Neural progenitor cell (in vitro differentiated cells): ENCODE measurements at regions not wholly inside any gene's neighbourhood (a gene's known extent, or its start where the extent isn't known, plus 50 kb on each side); places are given as distances from the start of the nearest gene placed in this dataset.

Experiments
- DNase-seq: peaks from one replicate; pipeline ENCODE4 v3.0.0-alpha.2; 2016; ENCODE audit warnings: low spot score
- H2AFZ ChIP-seq: fragments of 200-600 bp; sonication (generic); replicated peaks from 2 replicates; pipeline ENCODE4 v1.6.1; 2016; ENCODE audit warnings: antibody characterized with exemption
- H3F3A ChIP-seq: fragments of 200-600 bp; sonication (generic); 2 replicates; pipeline ENCODE4 v1.6.1; 2016; ENCODE audit warnings: antibody characterized with exemption, low read depth
- H3K27ac ChIP-seq: fragments of 200-600 bp; sonication (generic); 2 replicates; pipeline ENCODE4 v1.5.1; 2016; ENCODE audit warnings: mild to moderate bottlenecking
- H3K27me3 ChIP-seq: fragments of 200-600 bp; sonication (generic); 2 replicates; pipeline ENCODE4 v1.6.1; 2016; ENCODE audit warnings: mild to moderate bottlenecking, moderate library complexity
- H3K36me3 ChIP-seq: fragments of 200-600 bp; sonication (generic); 2 replicates; pipeline ENCODE4 v1.5.1; 2016
- H3K4me1 ChIP-seq: fragments of 200-600 bp; sonication (generic); 2 replicates; pipeline ENCODE4 v1.6.1; 2016; ENCODE audit warnings: mixed run types
- H3K4me2 ChIP-seq: fragments of 200-600 bp; sonication (generic); 2 replicates; pipeline ENCODE4 v1.6.1; 2016
- H3K4me3 ChIP-seq: fragments of 200-600 bp; sonication (generic); 2 replicates; pipeline ENCODE4 v1.5.1; 2016
- H3K79me2 ChIP-seq: fragments of 200-600 bp; sonication (generic); 2 replicates; pipeline ENCODE4 v1.6.1; 2016; ENCODE audit warnings: low read depth
- H3K9ac ChIP-seq: fragments of 200-600 bp; sonication (generic); 2 replicates; pipeline ENCODE4 v1.6.1; 2016
- H3K9me3 ChIP-seq: fragments of 200-600 bp; sonication (generic); 2 replicates; pipeline ENCODE4 v1.5.1; 2016; ENCODE audit warnings: low read depth
- H4K20me1 ChIP-seq: fragments of 200-600 bp; sonication (generic); 2 replicates; pipeline ENCODE4 v1.6.1; 2016; ENCODE audit warnings: low read depth
- H3K27ac Mint-ChIP-seq: 3 replicates; pipeline ENCODE4 v1.8.0; 2021; ENCODE audit warnings: mixed read lengths
- H3K27me3 Mint-ChIP-seq: 2 replicates; pipeline ENCODE4 v1.8.0; 2022; ENCODE audit warnings: low read depth, mild to moderate bottlenecking, inconsistent platforms, moderate library complexity, mixed read lengths; ENCODE audit not compliant: insufficient read depth
- H3K36me3 Mint-ChIP-seq: 3 replicates; pipeline ENCODE4 v1.8.0; 2021; ENCODE audit warnings: mixed read lengths
- H3K4me1 Mint-ChIP-seq: 3 replicates; pipeline ENCODE4 v1.8.0; 2021; ENCODE audit warnings: mixed read lengths
- H3K4me3 Mint-ChIP-seq: 3 replicates; pipeline ENCODE4 v1.8.0; 2021; ENCODE audit warnings: mild to moderate bottlenecking, moderate library complexity, mixed read lengths
- H3K9me3 Mint-ChIP-seq: 3 replicates; pipeline ENCODE4 v1.8.0; 2020; ENCODE audit warnings: mixed read lengths
- EZH2 ChIP-seq: fragments of 200-600 bp; sonication (generic); IDR thresholded peaks from 2 replicates; pipeline ENCODE4 v1.6.1; 2017; ENCODE audit warnings: antibody characterized with exemption, mild to moderate bottlenecking, moderate library complexity
- EZH2phosphoT487 ChIP-seq: fragments of 200-600 bp; sonication (generic); IDR thresholded peaks from 2 replicates; pipeline ENCODE4 v1.6.1; 2017; ENCODE audit warnings: antibody characterized with exemption
- TF ChIP-seq, protein P1 (sequence below): fragments of 200-600 bp; sonication (generic); IDR thresholded peaks from 2 replicates; pipeline ENCODE4 v1.5.1; 2017; ENCODE audit warnings: antibody characterized with exemption, mild to moderate bottlenecking

DNA sequence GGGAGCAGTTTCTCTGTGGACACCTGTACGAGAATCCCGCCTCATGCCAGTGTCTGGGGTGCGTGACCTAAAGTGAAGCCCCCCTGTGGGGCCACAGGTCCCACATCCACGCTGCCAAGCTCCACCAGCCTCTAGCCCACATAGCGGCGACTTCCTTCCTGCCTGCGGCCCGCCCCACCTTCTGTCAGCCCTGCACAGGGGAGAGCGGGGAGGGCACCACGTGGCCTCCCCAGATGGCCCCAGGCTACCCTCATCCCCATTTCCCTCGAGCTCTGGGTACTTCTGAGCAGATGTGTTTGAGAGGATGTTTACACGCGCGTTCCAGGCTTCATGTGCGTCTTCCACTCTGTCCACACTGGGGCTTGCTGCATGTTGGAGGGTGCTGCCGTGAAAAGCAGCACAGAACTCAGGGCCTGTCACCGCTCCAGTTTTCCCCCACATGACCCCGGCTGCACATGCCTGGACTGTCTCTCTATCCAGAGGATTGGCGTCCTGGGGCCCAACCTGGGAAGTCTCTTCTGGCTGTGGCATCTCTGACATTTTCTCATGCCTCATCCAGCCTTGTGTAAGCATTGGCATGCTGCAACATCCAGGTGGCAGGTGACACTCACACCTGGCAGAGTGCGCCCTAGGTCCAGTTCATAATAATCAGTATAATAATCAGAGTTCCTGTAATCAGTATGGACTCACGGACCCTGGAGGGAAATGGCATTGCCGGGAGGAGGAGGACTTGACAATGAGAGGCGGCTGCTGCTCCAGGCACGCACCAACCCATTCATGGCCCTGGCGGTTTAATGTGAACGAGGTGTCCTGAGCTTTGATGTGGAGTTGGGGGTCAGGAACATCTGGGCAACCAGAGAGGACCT, 146.3 kb upstream of the TWIST2 start:
- no peak overlapping the region for H2AFZ ChIP-seq
- H3K9ac ChIP-seq, result no peak overlapping the region
- TF ChIP-seq, protein P1, sequence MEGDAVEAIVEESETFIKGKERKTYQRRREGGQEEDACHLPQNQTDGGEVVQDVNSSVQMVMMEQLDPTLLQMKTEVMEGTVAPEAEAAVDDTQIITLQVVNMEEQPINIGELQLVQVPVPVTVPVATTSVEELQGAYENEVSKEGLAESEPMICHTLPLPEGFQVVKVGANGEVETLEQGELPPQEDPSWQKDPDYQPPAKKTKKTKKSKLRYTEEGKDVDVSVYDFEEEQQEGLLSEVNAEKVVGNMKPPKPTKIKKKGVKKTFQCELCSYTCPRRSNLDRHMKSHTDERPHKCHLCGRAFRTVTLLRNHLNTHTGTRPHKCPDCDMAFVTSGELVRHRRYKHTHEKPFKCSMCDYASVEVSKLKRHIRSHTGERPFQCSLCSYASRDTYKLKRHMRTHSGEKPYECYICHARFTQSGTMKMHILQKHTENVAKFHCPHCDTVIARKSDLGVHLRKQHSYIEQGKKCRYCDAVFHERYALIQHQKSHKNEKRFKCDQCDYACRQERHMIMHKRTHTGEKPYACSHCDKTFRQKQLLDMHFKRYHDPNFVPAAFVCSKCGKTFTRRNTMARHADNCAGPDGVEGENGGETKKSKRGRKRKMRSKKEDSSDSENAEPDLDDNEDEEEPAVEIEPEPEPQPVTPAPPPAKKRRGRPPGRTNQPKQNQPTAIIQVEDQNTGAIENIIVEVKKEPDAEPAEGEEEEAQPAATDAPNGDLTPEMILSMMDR, result no peak
- TF ChIP-seq EZH2, result no peak
- TF ChIP-seq EZH2phosphoT487, result no peak
- H3K27ac ChIP-seq, result no peak overlapping the region
- no peaks in the 10 kb centered on the region for H3K4me1 ChIP-seq
- Mint-ChIP-seq H3K27me3 (peaks cover 19% of the 10 kb centered on the region), H3K27ac (peak overlapping the region; percentile 50), H3K36me3 (no peaks in the 10 kb centered on the region), H3K4me1 (peaks cover 17% of the 10 kb centered on the region), H3K4me3 (no peak overlapping the region), H3K9me3 (no peaks in the 10 kb centered on the region)
- H3K36me3 ChIP-seq, result no peaks in the 10 kb centered on the region
- H4K20me1 ChIP-seq, result no peaks in the 10 kb centered on the region
- no peak for DNase-seq
- H3K27me3 ChIP-seq, result no peaks in the 10 kb centered on the region
- H3K4me3 ChIP-seq, result no peak overlapping the region
- no peaks in the 10 kb centered on the region for H3F3A ChIP-seq
- no peak overlapping the region for H3K4me2 ChIP-seq
- H3K9me3 ChIP-seq, result no peaks in the 10 kb centered on the region
- H3K79me2 ChIP-seq, result no peaks in the 10 kb centered on the region

DNA sequence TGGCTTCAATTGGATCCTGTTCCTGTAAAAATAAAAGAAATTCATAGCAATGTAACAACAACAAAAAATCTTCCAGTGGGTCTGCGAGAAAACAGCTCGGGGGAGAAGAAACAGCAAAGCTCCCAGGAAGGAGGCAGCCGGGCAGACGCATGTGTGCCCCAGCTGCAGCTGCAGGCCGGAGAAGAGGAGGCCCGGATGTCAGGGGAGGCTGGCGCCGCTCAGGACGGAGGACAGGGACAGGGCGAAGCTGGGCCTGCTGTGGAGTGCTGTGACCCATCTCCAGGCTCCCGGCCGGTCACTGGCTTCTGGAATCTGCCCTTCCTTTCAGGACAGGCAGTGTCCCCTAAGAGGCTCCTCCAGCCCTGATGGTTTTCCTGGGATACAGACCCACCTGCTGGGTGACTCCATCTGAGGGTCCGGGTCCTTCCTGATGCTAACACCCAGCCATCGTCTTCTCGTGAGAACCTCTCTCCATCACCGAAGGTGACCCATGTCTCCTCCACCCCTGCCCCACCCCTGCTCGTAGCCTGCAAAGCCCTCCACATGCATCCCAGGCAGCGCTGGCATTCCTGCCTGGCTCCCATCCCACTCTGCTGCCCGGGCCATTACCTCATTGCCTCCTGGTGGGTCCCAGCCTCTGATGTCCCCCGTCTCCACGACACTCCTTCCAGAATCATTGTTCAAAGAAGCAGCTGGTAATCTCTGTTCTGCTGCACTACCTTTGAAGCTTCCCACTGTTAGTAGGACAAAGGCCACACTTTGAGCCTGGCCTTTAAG, 145.4 kb upstream of the TWIST2 start:
- H3F3A ChIP-seq, result no peaks in the 10 kb centered on the region
- no peaks in the 10 kb centered on the region for H3K9me3 ChIP-seq
- no peaks in the 10 kb centered on the region for H4K20me1 ChIP-seq
- H3K79me2 ChIP-seq, result no peaks in the 10 kb centered on the region
- H3K27me3 Mint-ChIP-seq, result peaks cover 22% of the 10 kb centered on the region
- H3K4me1 ChIP-seq, result no peaks in the 10 kb centered on the region
- H3K4me3 ChIP-seq, result no peak overlapping the region
- H3K4me3 Mint-ChIP-seq, result no peak overlapping the region
- no peaks in the 10 kb centered on the region for H3K36me3 Mint-ChIP-seq
- H2AFZ ChIP-seq, result no peak overlapping the region
- no peak overlapping the region for H3K4me2 ChIP-seq
- no peak overlapping the region for H3K9ac ChIP-seq
- TF ChIP-seq EZH2phosphoT487 (no peak), EZH2 (no peak)
- TF ChIP-seq, protein P1, result no peak
- H3K4me1 Mint-ChIP-seq, result peaks cover 15% of the 10 kb centered on the region
- no peak for DNase-seq
- no peaks in the 10 kb centered on the region for H3K27me3 ChIP-seq
- peak overlapping the region; percentile 46 for H3K27ac Mint-ChIP-seq
- no peaks in the 10 kb centered on the region for H3K9me3 Mint-ChIP-seq
- H3K36me3 ChIP-seq, result no peaks in the 10 kb centered on the region
- no peak overlapping the region for H3K27ac ChIP-seq

DNA sequence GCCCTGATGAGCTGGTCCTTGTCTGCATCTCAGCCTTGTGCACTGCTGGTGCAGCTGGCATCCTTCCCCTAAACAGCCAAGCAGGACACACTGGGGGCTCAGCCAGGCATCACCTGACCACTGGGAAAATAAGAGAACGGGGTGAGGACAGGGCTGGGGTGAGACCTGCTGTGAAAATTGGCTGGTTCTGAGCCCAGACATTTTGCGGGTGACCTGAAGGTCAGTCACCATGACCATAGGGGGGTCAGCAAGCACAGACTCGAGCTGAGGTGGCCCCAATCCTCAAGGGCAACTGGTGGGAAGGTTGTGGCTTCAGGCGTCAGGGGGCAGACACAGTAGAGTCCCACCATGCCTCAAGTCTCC, 144.9 kb upstream of the TWIST2 start:
- no peaks in the 10 kb centered on the region for H3K9me3 ChIP-seq
- no peak overlapping the region for H3K4me2 ChIP-seq
- no peaks in the 10 kb centered on the region for H3K27me3 ChIP-seq
- H3K9ac ChIP-seq, result no peak overlapping the region
- no peaks in the 10 kb centered on the region for H3K79me2 ChIP-seq
- H3K4me1 ChIP-seq, result no peaks in the 10 kb centered on the region
- no peaks in the 10 kb centered on the region for H3K36me3 ChIP-seq
- H2AFZ ChIP-seq, result no peak overlapping the region
- Mint-ChIP-seq H3K4me1 (peaks cover 15% of the 10 kb centered on the region), H3K4me3 (no peak overlapping the region), H3K27me3 (peaks cover 22% of the 10 kb centered on the region), H3K36me3 (no peaks in the 10 kb centered on the region), H3K27ac (peak overlapping the region; percentile 37), H3K9me3 (no peaks in the 10 kb centered on the region)
- DNase-seq, result no peak
- H3K27ac ChIP-seq, result no peak overlapping the region
- no peaks in the 10 kb centered on the region for H3F3A ChIP-seq
- H4K20me1 ChIP-seq, result no peaks in the 10 kb centered on the region
- H3K4me3 ChIP-seq, result no peak overlapping the region
- no peak for TF ChIP-seq EZH2

DNA sequence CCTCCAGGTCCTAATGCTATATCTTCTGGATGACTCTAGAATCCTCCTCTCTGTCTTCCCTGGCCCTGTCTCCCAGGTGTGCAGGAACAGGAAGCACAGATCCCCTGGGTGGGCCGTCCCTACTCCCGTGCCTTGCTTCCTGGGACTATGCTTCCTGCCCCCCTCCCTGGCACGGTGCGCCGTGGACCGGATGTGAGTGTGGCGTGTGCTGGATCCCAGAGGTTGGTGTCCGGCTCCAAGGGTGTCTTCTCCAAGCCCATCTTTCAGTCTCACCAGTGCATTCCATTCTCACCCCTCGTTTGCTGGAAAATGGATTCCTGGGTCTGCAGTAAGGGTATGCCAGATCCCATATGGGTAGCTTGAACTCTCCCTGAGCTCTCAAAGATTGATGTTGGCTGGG, 144.4 kb upstream of the TWIST2 start:
- no peak for DNase-seq
- H3K27ac Mint-ChIP-seq, result no peak overlapping the region
- H3K27me3 Mint-ChIP-seq, result peaks cover 22% of the 10 kb centered on the region
- H3K9me3 Mint-ChIP-seq, result no peaks in the 10 kb centered on the region
- Histone ChIP-seq H3K4me2 (no peak overlapping the region), H3K79me2 (no peaks in the 10 kb centered on the region), H3K27me3 (no peaks in the 10 kb centered on the region), H2AFZ (no peak overlapping the region), H4K20me1 (no peaks in the 10 kb centered on the region), H3K36me3 (no peaks in the 10 kb centered on the region), H3K9ac (no peak overlapping the region), H3K4me3 (no peak overlapping the region), H3K27ac (no peak overlapping the region), H3F3A (no peaks in the 10 kb centered on the region), H3K4me1 (no peaks in the 10 kb centered on the region), H3K9me3 (no peaks in the 10 kb centered on the region)
- no peak overlapping the region for H3K4me3 Mint-ChIP-seq
- TF ChIP-seq, protein P1, result no peak
- TF ChIP-seq EZH2, result no peak
- no peak for TF ChIP-seq EZH2phosphoT487
- no peaks in the 10 kb centered on the region for H3K36me3 Mint-ChIP-seq
- peaks cover 15% of the 10 kb centered on the region for H3K4me1 Mint-ChIP-seq
